PFSK-1 (cell line): ENCODE measurements at regions not wholly inside any gene's neighbourhood (a gene's known extent, or its start where the extent isn't known, plus 50 kb on each side); places are given as distances from the start of the nearest gene placed in this dataset.

Experiments
- FOXP2 ChIP-seq: optimal IDR thresholded peaks from 2 replicates; pipeline ENCODE3; 2011; ENCODE audit warnings: borderline replicate concordance, control low read depth, inconsistent platforms; ENCODE audit not compliant: insufficient read depth; ENCODE audit errors: extremely low read length, extremely low read depth
- POLR2AphosphoS5 ChIP-seq: IDR thresholded peaks from 2 replicates; pipeline ENCODE4 v1.6.1; 2012; ENCODE audit warnings: low read depth, mild to moderate bottlenecking, control low read depth, low read length, moderate library complexity
- SIN3A ChIP-seq: IDR thresholded peaks from 2 replicates; pipeline ENCODE4 v1.6.1; 2012; ENCODE audit warnings: mild to moderate bottlenecking, low read length, moderate library complexity, borderline replicate concordance; ENCODE audit not compliant: insufficient read depth
- TAF1 ChIP-seq: IDR thresholded peaks from 2 replicates; pipeline ENCODE4 v1.6.1; 2012; ENCODE audit warnings: low read length, control low read depth, borderline replicate concordance; ENCODE audit not compliant: insufficient read depth
- TF ChIP-seq, protein P1 (sequence below), 2 experiments: IDR thresholded peaks; 2 replicates each; pipeline versions ENCODE4 v1.6.1 to v1.8.0; 2011 to 2012; ENCODE audit warnings: low read depth in 2 of 2, low read length in 2 of 2, control low read depth in 1 of 2, inconsistent platforms in 1 of 2, mild to moderate bottlenecking in 1 of 2, moderate library complexity in 1 of 2; ENCODE audit not compliant: insufficient read depth in 1 of 2

- TF ChIP-seq POLR2AphosphoS5, result no peak
- no peak for TF ChIP-seq TAF1
- TF ChIP-seq, protein P1, sequence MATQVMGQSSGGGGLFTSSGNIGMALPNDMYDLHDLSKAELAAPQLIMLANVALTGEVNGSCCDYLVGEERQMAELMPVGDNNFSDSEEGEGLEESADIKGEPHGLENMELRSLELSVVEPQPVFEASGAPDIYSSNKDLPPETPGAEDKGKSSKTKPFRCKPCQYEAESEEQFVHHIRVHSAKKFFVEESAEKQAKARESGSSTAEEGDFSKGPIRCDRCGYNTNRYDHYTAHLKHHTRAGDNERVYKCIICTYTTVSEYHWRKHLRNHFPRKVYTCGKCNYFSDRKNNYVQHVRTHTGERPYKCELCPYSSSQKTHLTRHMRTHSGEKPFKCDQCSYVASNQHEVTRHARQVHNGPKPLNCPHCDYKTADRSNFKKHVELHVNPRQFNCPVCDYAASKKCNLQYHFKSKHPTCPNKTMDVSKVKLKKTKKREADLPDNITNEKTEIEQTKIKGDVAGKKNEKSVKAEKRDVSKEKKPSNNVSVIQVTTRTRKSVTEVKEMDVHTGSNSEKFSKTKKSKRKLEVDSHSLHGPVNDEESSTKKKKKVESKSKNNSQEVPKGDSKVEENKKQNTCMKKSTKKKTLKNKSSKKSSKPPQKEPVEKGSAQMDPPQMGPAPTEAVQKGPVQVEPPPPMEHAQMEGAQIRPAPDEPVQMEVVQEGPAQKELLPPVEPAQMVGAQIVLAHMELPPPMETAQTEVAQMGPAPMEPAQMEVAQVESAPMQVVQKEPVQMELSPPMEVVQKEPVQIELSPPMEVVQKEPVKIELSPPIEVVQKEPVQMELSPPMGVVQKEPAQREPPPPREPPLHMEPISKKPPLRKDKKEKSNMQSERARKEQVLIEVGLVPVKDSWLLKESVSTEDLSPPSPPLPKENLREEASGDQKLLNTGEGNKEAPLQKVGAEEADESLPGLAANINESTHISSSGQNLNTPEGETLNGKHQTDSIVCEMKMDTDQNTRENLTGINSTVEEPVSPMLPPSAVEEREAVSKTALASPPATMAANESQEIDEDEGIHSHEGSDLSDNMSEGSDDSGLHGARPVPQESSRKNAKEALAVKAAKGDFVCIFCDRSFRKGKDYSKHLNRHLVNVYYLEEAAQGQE (IDR thresholded peaks at IDR 0.05; ENCODE audit: insufficient read depth in 1 of 2, low read depth in 2 of 2, low read length in 2 of 2), result no peak
- TF ChIP-seq FOXP2, result no peak
- no peak for TF ChIP-seq SIN3A
Observed at GRCh38 chr13:74675182-74675581, 541.0 kb upstream of the KLF12 start.
